Head of caudate nucleus (tissue), 42 donors: ENCODE measurements at regions not wholly inside any gene's neighbourhood (a gene's known extent, or its start where the extent isn't known, plus 50 kb on each side); places are given as distances from the start of the nearest gene placed in this dataset.
A peak's percentile ranks its signal among the peaks of the same experiment; 100 is the strongest.
"Not testable (repeated sequence)": the region's sequence is repeated elsewhere in the genome, so short reads cannot be mapped to it uniquely, and the experiment has no call there.

Experiments used
- DNase-seq, 42 donors: peaks; one replicate each; pipeline versions ENCODE4 v3.0.0 to v3.0.0-alpha.2; 2020 to 2021; ENCODE audit warnings: mixed read lengths in 7 of 42
- intact Hi-C: fragments of 100-400 bp; cut with DNase I; formaldehyde crosslinking; loops from one replicate; pipeline ENCODE4 v1.15.0; 2022

DNA sequence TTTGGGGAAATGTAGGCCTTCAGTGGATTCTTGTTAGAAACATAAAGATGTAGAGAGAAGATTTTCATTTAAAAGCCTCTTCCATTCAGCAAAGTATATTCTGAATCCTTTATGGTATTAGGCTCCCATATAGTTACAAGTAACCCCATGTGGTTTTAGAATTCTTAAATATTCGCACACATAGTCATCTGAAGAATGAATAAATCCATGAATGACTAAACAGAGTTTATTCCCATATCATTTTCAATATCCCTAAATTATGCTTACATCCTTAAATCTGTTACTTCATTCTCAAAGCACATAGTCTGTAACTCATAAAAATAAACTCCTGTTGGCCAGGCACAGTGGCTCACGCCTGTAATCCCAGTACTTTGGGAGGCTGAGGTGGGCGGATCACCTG is 962.1 kb downstream of the KCNJ18 start:
- intact Hi-C loops = no loop called here
- DNase-seq = no peak

DNA sequence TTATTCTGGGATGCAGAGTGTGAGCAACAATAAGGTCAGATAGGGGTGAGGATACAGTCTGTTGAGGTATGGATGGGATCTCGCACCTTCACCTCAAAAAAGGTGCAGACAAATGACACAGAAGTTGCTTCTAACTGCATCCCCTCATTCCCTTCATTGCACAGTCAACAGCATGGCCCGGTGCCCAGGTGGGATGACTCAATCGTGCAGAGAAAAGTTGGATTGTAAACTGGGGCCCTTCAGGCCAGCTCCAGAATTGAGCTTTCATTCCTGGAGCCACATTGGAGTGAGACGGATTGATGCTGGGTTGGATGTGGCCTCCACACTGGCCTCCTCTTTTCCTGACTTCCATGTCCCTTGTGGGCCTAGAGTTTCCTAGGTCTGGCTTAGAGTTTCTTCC is 977.4 kb downstream of the KCNJ18 start:
- intact Hi-C loops = no loop called here
- no peak for DNase-seq

DNA sequence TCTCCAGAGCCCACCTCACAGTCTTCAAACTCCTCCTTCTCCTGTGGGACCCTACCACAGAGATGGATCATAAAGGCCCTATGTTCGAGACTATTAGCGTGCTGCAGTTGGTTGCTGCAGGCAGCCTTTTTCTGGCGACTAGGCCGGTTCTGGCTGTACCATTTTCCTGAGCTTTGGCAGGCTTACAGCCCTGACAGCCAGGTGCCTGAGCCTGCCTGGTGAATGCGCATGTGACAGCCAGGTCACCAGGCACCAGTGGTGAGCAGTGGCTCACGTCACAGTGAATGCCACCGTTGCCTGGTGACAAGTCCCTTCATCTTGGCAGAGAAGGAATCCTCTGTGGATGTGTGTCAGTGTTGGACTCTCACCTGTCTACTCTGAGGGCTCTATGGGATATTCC is 978.8 kb downstream of the KCNJ18 start:
- intact Hi-C loops = no loop called here
- DNase-seq = no peak

DNA sequence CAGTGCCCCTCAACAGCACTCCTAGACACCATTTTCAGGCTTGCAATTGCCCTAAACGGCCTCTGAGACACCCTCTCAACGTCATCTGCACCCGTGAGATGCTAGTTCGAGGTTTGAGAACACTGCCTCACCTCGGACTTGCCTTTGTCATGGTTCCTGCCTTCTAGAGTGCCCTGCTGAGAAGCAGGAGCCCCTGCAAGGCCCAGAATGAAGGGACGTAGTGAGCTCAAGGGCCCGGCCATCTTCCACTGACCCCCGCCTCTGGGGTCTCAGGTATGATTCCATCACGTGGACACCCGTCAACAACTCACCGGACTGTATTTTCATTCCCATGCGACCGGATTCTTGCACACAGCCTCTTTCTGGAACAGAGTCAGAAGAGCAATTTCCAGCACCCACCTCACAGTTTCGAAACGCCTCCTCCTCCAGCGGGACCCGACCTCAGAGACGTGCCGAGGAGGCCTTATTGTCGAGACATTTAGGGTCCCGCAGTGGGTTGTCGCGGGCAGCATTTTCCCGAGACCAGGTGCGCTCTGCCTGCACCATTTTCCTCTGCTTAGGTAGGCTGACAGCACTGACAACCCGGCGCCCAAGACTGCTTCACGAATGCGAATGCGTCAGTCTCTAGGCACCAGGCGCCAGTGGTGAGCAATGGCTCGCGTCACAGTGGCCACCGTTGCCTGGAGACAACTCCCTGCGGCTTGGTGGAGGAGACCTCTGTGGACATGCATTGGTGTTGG is 999.9 kb downstream of the KCNJ18 start:
- intact Hi-C loops = no loop called here
- DNase-seq = no peak

DNA sequence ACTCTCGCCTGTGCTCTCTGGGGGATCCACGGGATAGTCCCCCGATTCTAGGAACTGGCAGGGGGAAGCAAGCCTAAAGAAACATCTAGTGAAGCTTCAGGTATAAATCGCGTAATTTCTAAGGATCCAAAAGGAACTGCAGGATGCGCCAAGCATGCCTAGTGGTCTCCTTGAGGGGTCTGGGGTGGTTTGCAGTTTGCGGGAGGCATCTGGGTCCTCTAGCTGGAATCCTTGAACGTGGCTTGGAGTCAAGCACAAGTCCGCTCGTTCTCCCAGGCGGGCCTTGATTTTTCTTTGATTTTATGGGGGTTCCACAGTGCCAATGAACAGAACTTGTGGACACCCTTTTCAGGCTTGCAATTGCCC is 1000.5 kb downstream of the KCNJ18 start:
- DNase-seq = no peak
- intact Hi-C loops = no loop called here

DNA sequence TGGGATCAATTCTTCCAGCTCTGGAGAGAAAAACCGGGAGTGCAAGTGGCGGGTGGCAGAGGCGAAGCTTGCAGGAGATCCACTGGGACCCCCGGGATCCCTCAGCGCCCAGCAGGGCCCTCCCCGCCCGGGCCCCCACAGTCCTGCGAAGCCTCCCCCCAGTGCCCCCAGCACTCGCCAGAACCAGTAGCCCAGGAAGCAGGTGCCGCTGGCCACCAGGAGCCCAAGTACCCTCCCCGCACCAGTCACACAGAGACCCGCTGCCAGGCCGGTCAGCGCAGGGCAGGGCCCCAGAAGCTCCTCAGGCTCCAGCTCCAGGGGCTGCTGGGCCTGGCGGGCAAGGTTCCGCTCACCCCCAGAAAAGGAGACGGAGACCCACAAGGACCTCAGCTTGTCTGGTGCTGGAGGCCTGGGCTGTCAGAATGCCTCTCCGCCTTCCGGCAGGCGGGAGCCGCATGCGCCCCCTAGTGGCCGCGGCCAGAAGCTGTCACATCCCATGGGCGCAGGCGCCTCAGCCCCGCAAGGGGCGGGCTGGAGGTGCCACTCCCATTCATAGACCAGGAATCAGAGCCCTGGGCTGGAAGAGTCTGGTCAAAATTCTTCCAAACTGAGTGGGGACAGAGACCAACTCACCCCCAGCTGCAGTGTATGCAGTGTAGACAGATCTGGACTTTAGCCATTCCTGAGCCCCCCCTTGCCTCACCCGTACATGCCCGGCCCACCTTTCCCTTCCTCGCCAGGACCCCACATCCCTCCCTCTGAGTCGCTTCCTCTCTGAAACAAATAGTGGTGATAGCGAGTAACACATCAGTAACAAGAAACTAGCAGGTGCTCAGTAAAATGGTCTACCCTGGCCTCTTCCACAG is 1002.3 kb downstream of the KCNJ18 start:
- no peak for DNase-seq
- intact Hi-C loops = no loop called here

DNA sequence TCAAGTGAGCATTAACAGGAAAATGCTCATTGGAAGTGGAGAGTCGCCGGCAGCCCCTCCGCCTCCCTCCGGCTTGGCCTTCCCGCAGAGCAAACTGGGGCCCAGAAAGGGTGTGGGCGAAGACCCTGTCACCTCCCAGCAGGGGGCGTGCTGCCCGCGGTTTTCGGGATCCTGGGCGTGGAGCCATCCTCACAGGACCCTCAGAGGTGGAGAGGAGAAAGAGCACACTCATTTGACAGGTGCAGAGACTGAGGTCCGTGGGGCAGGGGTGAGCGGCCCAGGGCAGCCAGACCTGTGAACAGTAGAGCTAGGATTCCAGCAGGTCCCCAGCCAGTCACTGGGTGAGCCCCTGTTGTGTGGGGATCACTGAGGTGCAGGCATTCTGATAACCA is 1002.9 kb downstream of the KCNJ18 start:
- no peak for DNase-seq
- intact Hi-C loops = no loop called here

DNA sequence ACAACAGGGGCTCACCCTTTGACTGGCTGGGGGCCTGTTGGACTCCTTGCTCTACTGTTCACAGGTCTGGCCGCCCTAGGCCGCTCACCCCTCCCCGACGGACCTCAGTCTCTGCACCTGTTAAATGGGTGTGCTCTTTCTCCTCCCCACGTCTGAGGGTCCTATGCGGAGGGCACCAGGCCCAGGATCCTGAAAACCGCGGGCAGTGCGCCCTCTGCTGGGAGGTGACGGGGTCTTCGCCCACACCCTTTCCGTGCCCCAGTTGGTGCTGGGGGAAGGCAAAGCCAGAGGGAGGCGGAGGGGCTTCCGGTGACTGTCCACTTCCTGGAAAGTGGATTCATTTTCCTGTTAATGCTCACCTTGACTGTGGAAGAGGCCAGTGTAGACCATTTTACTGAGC is 1010.9 kb downstream of the KCNJ18 start:
- DNase-seq = no peak
- intact Hi-C loops = no loop called here

DNA sequence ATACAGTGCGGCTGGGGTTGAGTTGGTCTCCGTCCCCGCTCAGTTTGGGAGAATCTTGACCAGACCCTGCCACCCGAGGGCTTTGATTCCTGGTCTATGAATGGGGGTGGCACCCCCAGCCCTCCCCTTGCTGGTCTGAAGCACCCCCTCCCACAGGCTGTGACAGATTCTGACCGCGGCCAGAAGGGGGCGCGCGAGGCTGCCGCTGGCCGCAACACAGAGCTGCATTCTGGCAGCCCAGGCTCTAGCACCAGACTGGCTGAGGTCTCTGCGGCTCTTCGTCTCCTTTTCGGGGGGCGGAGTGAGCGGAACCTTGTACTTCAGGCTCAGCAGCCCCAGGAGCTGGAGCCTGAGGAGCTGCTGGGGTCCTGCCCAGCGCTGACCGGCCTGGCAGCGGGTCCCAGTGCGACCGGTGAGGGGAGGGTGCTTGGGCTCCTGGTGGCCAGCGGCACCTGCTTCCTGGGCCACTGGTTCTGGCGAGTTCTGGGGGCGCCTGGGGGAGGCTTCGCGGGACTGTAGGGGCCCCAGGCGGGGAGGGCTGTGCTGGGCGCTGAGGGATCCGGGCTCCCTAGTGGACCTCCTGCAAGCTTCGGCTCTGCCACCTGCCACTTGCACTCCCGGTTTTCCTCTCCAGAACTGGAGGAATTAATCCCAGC is 1011.6 kb downstream of the KCNJ18 start:
- DNase-seq = no peak

DNA sequence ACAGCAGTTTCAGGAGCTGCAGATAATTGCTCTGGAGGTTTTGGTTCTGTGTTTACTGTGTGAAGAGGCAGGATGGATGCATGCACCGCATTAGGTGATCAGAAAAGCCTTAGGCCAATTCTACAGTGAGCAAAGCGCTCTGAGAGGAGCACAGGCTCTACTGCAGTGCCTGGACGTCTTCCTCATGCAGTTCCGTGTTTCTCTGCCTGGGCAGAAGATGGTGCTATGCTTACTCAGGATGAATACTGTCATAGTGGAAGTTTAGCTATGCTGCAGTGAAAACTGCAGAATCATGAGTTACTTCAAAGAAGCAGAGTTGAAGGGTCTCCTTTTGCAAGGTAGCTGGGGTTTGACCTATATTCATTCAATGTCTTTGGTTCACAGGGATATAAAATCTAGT is 1012.4 kb downstream of the KCNJ18 start:
- intact Hi-C loops = no loop called here
- DNase-seq = no peak

More for the DNA sequence above, 1011.6 kb downstream of the KCNJ18 start:
- intact Hi-C loops = no loop called here

DNA sequence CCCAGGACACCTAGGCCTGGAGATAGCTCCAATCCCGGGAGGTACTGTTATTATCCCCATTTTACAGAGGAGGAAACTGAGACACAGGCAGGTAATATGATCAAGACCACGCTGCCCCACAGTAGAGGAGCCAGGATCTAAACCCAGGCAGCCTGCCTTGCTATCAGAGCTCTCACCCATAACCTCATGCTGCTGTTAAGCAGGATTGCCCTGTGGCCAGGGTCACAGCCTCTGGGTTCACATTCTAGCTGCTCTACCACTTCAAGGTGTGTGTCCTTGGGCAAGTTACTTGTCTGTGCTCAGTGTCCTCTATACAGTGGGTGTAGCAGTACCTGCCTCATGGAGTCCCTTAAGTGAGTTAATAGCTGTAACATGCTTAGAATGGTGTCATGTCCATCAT is 1015.3 kb downstream of the KCNJ18 start:
- no peak for DNase-seq
- intact Hi-C loops = no loop called here

DNA sequence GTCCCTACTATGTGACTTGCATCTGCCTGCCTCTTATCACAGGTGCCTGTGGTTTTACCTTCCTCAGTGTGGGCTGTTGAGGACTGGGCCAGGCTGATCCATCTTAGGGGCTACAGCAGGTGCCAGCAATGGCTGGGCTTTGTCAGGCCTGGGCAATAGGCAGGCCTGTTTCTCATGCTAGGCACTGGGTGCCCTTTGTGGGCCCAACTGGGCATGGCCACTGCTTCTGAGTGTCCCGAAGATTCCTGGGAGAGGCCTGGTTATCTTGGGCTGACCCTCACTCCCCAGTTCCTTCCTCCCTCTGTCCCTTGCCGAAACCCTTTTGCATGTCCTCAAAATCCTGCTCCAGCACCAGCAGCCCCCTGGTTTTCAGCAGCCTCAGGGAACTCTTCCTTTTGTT is 1024.9 kb downstream of the KCNJ18 start:
- intact Hi-C loops = no loop called here

DNA sequence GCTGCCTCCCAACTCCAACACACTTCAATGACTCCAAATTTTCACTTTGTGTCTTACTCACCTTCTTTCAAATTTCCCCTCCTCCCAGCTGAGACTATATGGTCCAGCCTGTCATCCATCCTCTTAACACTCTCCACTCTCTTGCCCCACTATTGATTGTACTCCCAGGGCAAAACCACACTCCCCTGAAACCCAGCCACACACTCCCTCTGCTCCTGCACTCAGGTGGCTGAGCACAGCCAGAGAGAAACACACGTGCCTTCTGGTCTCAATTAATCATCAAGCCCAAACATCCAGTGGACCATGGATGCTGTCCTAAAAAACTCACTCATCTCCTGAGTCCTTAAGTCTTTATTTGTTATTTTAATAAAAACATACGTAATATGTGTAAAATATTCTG is 1026.4 kb downstream of the KCNJ18 start:
- intact Hi-C loops = no loop called here

More for the DNA sequence above, 1024.9 kb downstream of the KCNJ18 start:
- no peak for DNase-seq

DNA sequence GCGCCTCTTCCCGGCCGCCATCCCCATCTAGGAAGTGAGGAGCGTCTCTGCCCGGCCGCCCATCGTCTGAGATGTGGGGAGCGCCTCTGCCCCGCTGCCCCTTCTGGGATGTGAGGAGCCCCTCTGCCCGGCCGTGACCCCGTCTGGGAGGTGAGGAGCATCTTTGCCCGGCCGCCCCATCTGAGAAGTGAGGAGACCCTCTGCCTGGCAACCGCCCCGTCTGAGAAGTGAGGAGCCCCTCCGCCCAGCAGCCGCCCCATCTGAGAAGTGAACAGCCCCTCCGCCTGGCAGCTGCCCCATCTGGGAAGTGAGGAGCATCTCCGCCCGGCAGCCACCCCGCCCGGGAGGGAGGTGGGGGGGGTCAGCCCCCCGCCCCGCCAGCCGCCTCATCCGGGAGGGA is 1048.7 kb downstream of the KCNJ18 start:
- peak in 1 of 42 donors; percentile 9 for DNase-seq
- intact Hi-C loops = not testable (repeated sequence)

More for the DNA sequence above, 1026.4 kb downstream of the KCNJ18 start:
- DNase-seq = no peak
